AG04449 (cell line): ENCODE measurements at regions not wholly inside any gene's neighbourhood (a gene's known extent, or its start where the extent isn't known, plus 50 kb on each side); places are given as distances from the start of the nearest gene placed in this dataset.
A peak's percentile ranks its signal among the peaks of the same experiment; 100 is the strongest.

Experiments used
- CTCF ChIA-PET: fragments of 350-600 bp; formaldehyde crosslinking; extraction: SDS; loops from one replicate; lab custom pipeline; 2021; ENCODE audit warnings: antibody characterized with exemption; lab: Yijun Ruan, JAX
- POLR2A ChIA-PET: fragments of 400-600, 350-600 bp; formaldehyde crosslinking; extraction: SDS; loops from one replicate; lab custom pipeline; 2020; ENCODE audit warnings: antibody characterized with exemption, inconsistent platforms; lab: Yijun Ruan, JAX
- DNase-seq: peaks from one replicate; pipeline ENCODE4 v3.0.0-alpha.2; 2010; ENCODE audit warnings: low read depth, low spot score
- H3K4me3 ChIP-seq: 2 replicates; pipeline ENCODE4 v1.5.1; 2011; ENCODE audit warnings: low read depth, mild to moderate bottlenecking, control low read depth, low read length
- TF ChIP-seq, protein P1 (sequence below): IDR thresholded peaks from one replicate; pipeline ENCODE4 v1.5.1; 2011; ENCODE audit warnings: mild to moderate bottlenecking, moderate library complexity, low read length, control low read depth, inconsistent platforms; ENCODE audit not compliant: insufficient read depth; ENCODE audit errors: missing control alignments

DNA sequence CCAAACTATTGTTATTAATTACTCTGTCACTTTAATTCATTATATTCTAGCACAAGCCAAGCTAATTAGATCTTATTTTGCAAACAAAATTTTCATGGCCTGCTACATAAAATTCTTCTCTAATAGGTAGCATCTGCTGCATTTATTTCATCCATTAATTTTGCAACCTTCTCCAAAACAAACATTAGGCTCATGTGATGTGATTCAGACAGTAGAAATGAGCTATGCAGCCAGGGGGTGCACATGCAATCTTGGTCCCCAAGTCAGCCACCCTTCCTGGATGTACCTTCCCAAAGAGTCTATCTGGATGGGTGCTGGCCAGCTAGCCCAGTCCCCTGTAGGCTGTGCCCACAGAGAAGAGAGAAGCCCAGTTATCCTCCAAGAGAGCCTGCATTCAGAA is 242.1 kb upstream of the OSR1 start:
- TF ChIP-seq, protein P1, sequence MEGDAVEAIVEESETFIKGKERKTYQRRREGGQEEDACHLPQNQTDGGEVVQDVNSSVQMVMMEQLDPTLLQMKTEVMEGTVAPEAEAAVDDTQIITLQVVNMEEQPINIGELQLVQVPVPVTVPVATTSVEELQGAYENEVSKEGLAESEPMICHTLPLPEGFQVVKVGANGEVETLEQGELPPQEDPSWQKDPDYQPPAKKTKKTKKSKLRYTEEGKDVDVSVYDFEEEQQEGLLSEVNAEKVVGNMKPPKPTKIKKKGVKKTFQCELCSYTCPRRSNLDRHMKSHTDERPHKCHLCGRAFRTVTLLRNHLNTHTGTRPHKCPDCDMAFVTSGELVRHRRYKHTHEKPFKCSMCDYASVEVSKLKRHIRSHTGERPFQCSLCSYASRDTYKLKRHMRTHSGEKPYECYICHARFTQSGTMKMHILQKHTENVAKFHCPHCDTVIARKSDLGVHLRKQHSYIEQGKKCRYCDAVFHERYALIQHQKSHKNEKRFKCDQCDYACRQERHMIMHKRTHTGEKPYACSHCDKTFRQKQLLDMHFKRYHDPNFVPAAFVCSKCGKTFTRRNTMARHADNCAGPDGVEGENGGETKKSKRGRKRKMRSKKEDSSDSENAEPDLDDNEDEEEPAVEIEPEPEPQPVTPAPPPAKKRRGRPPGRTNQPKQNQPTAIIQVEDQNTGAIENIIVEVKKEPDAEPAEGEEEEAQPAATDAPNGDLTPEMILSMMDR: peak; percentile 13
- no peak overlapping the region for H3K4me3 ChIP-seq
- ChIA-PET POLR2A (no interaction called here), CTCF (interaction anchor here (0.9 to 1.0 kb wide), 2 partner anchors 21 to 263 kb away, joined by 3 read pairs; no protein-coding TSS in a partner anchor)
- no peak for DNase-seq

DNA sequence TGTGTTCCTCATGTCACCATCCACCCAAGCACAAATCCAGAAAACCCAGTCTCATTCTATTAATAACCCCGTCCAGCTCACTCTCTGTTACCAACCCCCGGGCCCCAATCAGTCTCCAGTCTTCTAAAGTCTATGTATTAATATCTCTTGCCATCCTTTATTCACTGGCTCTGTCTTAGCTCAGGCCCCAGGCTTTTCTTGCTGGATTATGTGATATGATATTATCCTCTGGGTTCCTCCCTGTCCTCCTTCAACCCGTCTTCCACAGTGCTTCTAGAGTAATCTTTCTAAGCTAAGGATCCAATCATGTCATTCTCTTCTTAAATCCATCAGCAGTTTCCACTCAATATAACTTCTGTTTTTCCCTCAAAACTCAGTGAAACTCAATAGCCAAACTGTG is 240.5 kb upstream of the OSR1 start:
- CTCF ChIA-PET: interaction anchor here (1.1 to 2.1 kb wide), 2 partner anchors 21 to 230 kb away, joined by 4 to 5 read pairs; no protein-coding TSS in a partner anchor
- POLR2A ChIA-PET: no interaction called here
- TF ChIP-seq, protein P1: no peak

DNA sequence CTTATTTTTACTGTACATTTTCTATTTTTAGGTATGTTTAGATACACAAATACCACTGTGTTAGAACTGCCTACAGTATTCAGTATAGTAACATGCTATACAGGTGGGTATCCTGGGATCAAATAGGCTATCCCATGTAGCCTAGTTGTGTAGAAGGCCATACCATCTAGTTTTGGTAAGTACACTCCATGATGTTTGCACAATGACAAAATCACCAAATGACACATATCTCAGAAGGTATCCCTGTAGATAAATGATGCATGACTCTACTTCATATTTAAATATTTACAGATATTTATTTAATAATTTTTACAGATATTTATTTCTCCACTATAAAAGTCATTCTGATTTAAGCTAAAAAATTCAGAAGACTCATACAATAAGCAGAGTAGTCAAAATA is 233.8 kb upstream of the OSR1 start:
- no peak for DNase-seq

More for the DNA sequence above, 240.5 kb upstream of the OSR1 start:
- no peak overlapping the region for H3K4me3 ChIP-seq
- no peak for DNase-seq

GRCh38 chr2:19589791-19590190 is 231.4 kb upstream of the OSR1 start:
- ChIA-PET CTCF (no interaction called here), POLR2A (no interaction called here)
- H3K4me3 ChIP-seq: no peak overlapping the region
- TF ChIP-seq, protein P1: no peak
- DNase-seq: no peak

More for the DNA sequence above, 233.8 kb upstream of the OSR1 start:
- no peak overlapping the region for H3K4me3 ChIP-seq
- TF ChIP-seq, protein P1: no peak
- CTCF ChIA-PET: no interaction called here
- POLR2A ChIA-PET: no interaction called here

- ChIA-PET CTCF (no interaction called here), POLR2A (no interaction called here)
- DNase-seq: no peak
- H3K4me3 ChIP-seq: no peak overlapping the region
- TF ChIP-seq, protein P1: no peak
These were observed 222.4 kb upstream of the OSR1 start for GRCh38 chr2:19580830-19581229.

- ChIA-PET POLR2A (no interaction called here), CTCF (interaction anchor here (0.9 kb wide), 1 partner anchor 20 kb away, joined by 3 read pairs; no protein-coding TSS in a partner anchor)
- no peak overlapping the region for H3K4me3 ChIP-seq
- DNase-seq: no peak
- TF ChIP-seq, protein P1: no peak
These were observed 221.8 kb upstream of the OSR1 start for GRCh38 chr2:19580264-19580663.
